Ammon's horn (tissue), 1 donor: ENCODE measurements at regions not wholly inside any gene's neighbourhood (a gene's known extent, or its start where the extent isn't known, plus 50 kb on each side); places are given as distances from the start of the nearest gene placed in this dataset.
"Not testable (repeated sequence)": the region's sequence is repeated elsewhere in the genome, so short reads cannot be mapped to it uniquely, and the experiment has no call there.

ENCODE experiments used
- DNase-seq: peaks from one replicate; pipeline ENCODE4 v3.0.0-alpha.2; 2016; ENCODE audit warnings: low spot score

DNA sequence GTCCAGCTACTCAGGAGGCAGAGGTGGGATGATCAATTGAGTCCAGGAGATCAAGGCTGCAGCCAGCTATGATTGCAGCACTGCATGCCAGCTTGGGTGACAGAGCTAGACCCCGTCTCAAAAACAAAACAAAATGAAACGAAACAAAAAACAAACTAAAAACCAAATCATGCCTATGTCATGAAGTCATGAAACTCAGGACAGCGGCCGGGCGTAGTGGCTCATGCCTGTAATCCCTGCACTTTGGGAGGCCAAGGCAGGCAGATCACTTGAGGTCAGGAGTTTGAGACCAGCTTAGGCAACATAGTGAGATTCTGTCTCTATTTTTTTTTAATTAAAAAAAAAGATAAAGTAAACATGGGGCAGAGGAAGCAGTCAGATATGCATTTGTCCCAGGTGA, 472.6 kb downstream of the GOLGA6L6 start:
- DNase-seq, result not testable (repeated sequence)

DNA sequence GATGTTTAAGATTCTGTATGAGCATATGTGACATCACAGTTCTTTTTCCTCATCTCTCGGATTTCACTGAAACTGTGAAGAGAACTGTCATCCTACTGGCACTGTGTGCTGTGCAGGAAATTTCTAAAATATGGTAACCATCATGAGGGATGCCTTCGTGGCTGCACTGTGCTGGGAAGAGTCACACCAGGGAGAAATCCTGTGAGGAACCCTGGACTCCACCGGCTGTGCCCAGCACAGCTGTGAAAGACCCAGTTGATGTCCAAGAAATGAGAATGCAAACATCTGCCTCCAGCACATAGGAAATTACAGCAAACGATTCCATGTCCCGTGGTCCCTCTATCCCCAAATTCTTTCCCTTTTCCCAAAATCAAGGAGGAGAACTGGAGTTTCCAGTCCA, 475.4 kb downstream of the GOLGA6L6 start:
- not testable (repeated sequence) for DNase-seq

DNA sequence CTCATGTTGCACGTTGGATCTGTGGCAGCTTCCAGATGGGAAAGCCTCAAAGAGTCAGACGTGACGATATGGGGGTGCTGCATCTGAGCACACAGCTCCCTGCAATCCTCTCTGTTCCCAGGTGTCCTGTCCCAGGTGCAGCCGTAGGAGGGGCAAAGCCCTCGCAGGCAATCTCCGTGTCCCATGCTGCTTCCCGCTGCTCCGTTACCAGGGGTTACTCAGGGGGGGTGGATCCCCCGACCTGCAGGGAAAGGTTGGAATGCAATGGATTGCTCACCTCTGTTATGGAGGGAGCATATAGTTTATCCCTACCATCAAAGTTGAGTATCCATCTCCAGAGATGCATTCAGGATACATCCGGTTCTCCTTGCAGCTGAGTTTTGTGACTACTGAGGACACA, 476.1 kb downstream of the GOLGA6L6 start:
- not testable (repeated sequence) for DNase-seq

DNA sequence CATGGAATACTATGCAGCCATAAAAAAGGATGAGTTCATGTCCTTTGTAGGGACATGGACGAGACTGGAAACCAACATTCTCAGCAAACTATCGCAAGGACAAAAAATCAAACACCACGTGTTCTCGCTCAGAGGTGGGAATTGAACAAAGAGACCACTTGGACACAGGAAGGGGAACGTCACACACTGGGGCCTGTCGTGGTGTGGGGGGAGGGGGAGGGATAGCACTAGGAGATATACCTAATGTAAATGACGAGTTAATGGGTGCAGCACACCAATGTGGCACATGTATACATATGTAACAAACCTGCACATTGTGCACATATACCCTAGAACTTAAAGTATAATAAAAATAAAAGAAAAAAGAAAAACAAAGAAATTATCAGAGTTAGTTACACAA, 478.4 kb downstream of the GOLGA6L6 start:
- DNase-seq, result peak; percentile 0

DNA sequence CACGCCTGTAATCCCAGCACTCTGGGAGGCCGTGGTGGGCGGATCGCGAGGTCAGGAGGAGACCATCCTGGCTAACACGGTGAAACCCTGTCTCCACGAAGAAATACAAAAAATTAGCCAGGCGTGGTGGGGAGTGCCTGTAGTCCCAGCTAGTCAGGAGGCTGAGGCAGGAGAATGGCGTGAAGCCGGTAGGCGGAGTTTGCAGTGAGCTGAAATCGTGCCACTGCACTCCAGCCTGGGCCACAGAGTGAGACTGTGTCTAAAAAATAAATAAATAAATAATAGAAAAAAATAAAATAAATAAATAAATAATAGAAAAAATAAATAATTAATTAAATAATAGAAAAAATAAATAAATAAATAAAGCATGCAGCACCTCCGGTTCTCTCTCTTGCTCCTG, 480.8 kb downstream of the GOLGA6L6 start:
- DNase-seq, result not testable (repeated sequence)

DNA sequence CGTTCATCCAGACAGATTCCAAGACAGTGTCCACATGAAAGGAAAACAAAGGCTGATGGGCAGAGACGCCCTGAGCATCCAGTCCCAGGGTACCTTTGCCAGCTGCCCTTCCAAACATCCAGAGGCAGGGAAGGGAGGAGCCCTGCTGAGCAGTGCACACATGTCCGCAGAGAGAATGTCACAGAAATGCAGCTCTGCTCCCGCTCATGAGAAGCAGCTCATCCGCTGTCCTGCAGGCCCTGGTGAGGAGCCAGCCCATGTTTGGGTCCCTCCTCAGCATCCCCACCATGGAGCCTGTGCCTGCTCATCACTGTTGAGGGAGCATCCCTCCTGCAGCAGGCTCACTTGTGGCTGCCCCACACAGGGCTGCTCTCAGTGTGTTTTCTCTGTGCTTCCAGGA, 484.7 kb downstream of the GOLGA6L6 start:
- not testable (repeated sequence) for DNase-seq

DNA sequence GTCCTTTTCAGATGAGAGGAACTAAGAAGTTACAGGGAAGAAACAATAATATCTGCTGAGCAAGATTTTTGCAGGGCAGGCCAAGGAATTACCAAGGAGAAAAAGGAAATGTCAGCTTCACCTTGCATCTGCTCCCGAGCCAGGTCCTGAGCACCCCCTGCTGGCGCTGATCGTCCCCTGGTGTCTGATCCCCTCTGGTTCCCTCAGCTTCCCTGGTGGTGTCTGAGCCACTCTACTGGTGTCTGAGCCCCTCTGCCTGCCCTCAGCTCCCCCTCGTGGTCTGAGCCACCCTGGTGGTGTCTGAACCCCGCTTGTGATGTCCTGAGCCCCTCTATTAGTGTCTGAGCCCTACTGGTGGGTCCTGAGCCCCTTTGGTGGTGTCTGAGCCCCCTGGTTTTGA, 485.7 kb downstream of the GOLGA6L6 start:
- not testable (repeated sequence) for DNase-seq

DNA sequence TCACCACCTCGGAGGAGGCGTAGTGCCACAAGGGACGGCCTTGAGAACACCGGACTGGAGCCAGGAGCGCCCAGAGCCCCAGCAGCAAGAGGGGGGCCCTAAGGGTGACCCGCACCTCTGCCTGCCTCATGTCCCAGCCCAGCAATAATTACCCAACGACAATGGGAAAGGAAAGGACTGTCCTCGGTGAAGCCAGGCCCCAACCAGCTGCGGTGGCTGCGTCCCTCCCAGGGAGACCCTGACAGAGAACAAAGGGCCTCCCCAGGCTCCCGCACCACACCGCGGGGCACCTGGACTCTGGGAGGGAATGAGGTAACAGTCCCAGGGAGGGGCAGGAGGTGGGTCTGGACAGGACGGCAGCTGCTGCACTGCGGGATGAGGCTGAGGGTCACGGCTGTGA, 493.4 kb downstream of the GOLGA6L6 start:
- DNase-seq, result not testable (repeated sequence)

DNA sequence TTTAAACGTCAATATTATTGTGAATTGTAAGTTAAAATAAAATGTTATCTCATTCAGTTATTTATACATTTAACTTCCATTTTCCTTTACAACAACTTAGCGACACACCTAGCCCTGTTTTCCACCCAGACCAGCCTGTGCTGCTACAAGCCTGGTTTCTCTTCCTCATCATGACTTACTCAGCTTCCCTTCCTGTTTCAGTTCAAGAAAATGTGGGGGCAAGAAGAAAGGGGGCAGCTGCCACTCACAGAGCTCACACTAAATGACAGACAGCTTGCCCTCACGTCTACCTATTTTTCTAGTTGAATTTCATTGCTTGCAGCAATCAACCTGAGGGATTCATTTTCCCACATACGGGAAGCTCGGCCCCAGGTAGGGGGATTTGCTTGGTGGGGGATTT, 496.4 kb downstream of the GOLGA6L6 start:
- DNase-seq, result not testable (repeated sequence)

DNA sequence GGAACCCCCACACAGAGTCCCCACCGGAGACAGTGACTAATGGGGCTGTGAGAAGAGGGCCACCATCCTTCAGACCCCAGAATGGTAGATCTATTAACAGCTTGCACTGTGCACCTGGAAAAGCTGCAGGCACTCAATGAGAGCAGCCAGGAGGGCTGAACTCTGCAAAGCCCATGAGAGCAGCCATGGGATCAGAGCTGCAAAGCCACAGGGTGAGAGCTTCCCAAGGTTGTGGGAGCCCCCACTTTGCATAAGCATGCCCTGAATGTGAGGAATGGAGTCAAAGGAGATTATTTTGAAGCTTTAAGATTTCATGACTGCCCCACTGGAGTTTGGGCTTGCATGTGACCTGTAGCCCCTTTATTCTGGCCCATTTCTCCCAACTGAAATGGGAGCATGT, 500.9 kb downstream of the GOLGA6L6 start:
- DNase-seq, result not testable (repeated sequence)

DNA sequence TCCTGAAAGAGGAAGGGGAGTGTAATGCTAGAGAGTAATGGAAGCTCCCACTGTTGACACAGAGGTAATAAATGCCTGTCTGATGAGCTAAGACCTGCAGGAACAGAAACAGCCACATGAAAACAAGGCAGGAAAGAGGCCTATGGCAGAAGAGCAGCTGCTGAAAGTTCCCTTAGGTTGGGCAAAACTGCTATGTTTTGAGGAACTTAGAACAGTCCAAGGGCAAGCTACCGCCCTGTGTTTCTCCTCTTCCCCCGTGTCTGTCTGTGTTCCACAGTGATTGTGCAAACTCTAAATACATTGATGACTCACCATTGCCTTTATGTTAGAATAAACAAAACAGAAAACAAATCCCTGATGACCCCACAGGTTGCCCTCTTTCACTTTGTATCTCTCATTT, 516.6 kb downstream of the GOLGA6L6 start:
- not testable (repeated sequence) for DNase-seq

DNA sequence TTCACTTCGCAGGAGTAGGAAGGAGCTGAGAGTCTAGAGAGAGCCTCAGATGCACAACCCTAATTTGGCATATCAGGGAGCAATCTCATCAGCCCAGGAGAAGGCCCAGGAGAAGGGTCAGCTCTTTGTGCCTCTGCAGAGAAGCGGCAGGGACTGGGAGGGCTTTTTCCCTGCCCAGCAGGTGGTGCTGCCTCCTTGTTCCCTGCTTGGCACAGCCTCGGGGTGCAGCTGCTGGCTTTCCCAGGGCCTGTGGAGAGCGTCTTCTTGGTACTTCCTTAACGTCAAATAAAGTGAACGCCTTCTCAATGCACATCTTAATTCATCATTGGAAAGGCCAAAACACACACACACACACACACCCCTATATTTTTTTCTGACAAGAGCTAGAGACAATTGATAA, 519.3 kb downstream of the GOLGA6L6 start:
- not testable (repeated sequence) for DNase-seq

DNA sequence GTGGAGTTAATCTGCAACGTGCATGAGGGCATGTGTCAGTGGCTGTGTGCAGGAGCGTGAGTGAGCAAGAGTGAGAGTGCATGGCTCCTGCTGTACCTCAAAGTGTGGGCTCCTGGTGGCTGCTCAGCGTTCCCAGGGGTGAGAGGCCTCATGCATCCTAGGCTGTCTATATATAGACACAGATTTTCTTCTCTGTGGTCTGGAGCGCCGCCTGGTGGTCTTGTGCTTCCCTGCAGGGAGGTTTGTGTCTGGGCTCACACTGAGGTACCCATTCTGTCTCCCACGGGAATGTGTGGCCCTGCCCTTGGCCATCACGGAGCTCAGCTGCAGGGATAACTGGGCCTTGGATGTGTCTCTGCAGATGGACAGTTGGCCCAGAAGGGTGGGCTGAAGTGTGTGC, 520.2 kb downstream of the GOLGA6L6 start:
- DNase-seq, result not testable (repeated sequence)

DNA sequence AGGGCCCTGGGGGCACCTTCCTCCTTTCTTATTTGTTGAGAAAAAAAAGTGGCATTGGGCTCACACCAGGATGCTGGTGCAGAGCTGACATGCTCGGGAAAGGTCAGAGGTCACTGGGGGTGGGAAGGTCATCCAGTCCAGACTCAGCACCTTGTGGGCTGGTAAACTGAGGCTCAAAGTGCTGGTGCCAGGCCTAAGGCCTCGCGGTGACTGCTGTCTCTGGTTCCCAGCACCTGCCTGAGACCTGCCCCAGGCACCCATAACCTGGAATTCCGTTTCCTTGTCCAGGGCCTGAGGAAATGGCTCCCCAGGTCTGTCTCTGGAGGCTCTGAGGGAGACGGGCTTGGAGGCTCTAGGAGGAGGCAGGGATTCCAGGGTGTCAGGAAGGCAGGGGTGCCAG, 521.0 kb downstream of the GOLGA6L6 start:
- DNase-seq, result not testable (repeated sequence)

DNA sequence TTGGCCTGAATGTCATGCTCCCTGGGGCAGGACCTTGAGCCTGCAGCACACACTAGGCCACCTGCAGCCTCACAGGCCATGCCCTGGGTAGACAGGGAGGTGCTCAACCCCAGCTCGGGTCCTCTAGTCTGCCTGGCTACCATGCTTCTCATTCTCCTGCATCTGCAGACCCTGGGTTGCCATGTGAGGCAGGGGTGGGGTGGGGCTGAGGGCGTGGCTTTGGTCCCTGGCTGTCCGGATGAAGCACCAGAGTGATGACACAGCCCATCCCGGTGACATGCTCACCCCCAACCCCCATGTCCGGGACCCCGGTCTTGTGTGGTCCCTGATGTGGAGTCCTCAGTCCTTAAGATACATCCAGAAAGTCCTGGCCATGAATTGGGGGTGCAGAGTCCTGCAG, 521.8 kb downstream of the GOLGA6L6 start:
- DNase-seq, result not testable (repeated sequence)

DNA sequence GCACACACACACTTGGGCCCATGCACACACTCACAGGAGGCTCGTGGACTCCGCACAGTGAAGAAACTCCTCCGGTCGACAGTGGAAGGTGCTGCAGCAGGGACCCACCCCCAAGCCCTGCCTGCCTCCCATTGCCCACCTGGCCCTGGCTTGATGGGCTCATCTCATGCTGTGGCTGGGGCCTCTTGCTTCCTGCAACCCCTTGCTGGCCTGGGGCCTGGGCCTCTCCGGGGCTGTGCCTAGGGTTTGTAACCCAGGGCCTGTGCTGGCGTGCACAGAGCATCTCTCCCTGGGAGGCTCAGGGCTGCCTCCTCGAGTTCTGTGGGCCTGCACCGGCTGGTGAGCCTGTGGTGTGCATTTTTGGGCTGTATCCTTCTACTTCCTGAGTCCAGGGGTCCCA, 524.0 kb downstream of the GOLGA6L6 start:
- DNase-seq, result not testable (repeated sequence)

DNA sequence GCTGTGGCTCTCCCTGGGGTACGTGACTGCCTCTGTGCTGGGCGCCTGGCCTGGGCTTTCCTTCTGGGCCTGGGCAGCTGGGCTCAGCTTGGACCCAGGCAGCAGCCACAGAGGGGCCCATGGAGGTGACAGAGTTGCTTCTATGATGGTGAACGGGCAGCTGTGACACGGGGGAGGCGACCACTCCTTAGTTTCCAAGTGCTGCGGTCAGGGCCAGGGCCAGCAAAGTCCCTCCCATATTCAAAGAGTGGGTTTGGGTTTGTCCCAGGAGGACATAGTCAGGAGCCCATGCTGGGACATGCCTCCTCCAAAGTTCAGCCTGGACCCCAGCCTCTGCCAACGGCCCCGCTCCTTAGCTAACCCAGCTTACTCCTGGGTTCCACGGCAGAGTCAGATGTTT, 524.7 kb downstream of the GOLGA6L6 start:
- DNase-seq, result not testable (repeated sequence)

DNA sequence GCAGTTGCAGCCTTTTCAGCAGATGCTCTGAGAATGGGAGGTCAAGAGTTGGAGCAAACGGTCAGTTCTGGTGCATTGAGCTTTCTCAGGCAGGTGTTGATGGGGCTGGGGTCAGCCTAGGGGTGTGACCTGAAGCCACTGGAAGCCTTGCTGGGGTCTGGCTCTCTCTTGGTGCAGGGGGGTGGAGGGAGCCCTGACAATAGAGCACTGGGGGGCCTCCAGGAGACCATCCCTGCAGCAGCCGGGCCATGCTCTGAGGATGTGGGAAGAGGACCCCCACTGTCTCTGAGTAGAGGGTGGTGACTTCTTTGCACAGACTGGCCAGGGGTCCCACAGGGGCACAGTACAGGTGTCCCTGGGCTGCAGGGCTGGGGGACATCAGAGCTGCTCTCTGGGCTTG, 528.8 kb downstream of the GOLGA6L6 start:
- not testable (repeated sequence) for DNase-seq

DNA sequence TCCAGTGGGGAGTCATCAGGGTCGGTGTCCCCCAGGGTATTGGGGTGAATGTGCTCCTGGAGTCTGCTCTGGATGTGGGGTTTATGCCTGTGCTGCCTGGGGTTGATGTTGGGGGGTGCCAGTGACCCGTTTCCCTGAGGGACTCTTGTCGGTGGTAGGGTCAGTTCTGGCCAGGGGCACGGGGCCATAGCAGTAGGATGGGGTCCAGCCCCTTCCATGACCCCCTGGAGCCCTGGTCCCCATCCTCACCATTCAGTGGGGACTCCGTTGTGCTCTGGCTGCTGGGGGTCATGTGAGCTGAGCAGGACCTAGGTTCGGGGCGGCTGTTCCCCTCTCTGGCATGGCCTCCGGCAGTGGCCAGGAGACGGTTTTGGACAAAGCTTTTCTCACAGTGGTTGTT, 530.8 kb downstream of the GOLGA6L6 start:
- DNase-seq, result not testable (repeated sequence)

DNA sequence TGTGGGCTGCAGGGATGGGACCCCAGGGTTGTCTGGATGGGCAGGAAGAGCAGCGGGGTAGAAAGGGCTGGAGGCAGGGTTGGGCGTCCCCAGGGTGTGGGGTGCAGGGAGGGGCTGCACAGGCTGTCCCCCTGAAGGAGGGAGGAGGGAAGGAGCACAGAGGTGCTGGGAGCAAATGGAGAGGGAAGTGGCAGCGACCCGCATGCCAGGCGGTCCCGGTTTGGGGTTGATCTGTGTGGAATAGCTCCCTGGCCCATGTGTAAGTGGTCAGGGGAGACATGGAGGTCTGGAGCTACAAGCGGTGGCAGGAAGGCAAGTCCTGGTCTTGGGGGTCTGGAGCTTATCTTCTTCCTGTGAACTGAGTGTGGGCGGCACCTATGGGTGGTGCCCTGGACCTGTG, 532.0 kb downstream of the GOLGA6L6 start:
- not testable (repeated sequence) for DNase-seq

DNA sequence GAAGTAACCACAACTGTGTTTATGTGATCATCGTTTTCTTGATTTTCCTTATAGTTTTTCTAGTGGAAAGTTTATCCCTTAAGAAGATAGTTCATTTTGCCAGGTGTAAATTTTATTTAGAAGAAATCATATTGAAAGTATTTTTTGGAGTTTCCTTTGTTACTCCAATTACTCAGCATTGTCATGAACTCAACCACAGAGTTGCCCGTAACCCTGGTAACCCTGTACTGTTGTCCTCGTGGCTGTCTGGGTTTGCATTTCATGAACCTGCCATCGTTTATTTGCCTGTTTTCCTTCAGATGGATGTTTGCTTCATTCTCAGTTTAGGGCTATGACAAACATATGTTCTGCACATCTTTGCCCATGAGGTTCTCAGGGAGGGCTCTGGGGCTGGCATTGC, 534.3 kb downstream of the GOLGA6L6 start:
- DNase-seq, result not testable (repeated sequence)

DNA sequence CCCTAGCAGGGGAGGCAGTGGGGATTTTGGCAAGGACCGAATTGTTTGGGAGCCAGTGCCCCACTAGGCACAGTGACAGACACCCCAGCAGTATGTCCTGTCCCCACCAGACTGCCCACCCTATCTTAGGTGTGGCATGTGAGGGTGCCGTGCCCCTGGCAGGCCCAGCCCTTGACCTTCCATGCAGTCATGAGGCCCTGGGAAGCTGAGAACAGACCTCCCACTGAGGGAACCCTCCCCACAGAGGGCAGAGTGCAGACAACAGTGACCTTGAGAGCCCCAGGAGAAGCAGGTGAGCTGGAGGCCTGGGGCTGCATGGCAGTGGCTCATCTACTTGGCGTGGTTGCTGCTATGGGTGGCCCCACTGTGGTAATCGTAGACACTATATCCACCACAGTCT, 538.1 kb downstream of the GOLGA6L6 start:
- not testable (repeated sequence) for DNase-seq

DNA sequence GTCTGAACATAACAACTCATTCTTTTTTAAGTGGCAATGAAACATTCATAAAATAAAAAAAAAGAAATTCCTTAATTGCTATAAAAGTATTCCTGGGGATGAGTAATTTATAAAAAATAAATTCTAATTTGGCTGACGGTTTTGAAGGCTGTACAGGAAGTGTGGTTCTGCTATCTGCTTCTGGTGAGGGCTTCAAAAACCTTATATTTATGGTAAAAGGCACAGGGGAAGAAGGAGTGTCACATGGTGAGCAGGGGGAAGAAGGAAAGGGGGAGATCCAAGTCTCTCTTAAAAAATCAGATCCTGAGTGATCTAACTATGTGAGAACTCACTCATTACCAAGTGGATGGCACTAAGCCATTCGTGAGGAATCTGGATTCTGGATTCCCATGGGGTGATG, 539.0 kb downstream of the GOLGA6L6 start:
- DNase-seq, result not testable (repeated sequence)

DNA sequence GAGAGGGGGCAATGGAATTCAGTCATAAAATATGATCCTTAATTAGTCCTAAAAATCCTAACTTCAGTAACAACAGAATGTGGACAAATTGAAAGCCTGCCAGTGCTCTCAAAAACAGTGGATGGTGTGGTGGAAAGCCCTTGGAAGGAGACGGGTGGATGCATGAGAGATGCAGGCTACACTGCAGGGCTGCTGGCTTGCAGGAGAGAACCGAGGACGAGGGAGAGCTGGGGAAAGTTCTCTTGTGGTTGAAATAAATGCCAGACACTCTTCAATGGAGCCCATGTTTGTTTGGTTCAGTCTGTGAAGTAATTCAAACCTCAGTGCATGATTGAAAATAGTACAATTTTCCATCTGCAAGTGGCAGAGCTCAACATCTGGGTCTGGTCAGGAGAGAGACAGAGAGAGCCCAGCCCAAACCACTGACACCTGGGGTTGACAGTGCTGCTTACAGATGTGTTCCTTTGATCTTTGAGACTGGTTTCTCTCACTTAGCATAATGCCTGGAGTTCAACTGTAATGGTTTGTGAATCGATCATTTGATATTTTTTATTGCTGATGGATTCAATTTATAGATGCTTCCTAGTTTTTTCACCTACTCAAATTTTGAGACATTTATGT, 544.9 kb downstream of the GOLGA6L6 start:
- DNase-seq, result not testable (repeated sequence)
